ENCODE measurements at regions not wholly inside any gene's neighbourhood (a gene's known extent, or its start where the extent isn't known, plus 50 kb on each side); places are given as distances from the start of the nearest gene placed in this dataset.

GRCh38 chr11:106306942-106307341 is 229.5 kb downstream of the AASDHPPT start:
- TF ChIP-seq CTCF (IDR thresholded peaks at IDR 0.05; ENCODE audit: insufficient read depth, low read depth, low read length) (no peak), EZH2 (IDR thresholded peaks at IDR 0.05; ENCODE audit: insufficient read depth, low read length) (no peak)

All from astrocyte (in vitro differentiated cells and primary cell).